GM19395 (cell line): ENCODE measurements at regions not wholly inside any gene's neighbourhood (a gene's known extent, or its start where the extent isn't known, plus 50 kb on each side); places are given as distances from the start of the nearest gene placed in this dataset.

Experiments
- ATAC-seq: cut with Tn5 transposase; IDR thresholded peaks from one replicate; pipeline ENCODE4 v1.9.1; 2021; ENCODE audit warnings: mild to moderate bottlenecking, moderate library complexity; ENCODE audit not compliant: unreplicated experiment

- no peak for ATAC-seq
Observed at GRCh38 chr4:166460769-166461550, 587.9 kb downstream of the TLL1 start.

GRCh38 chr4:166481055-166481454 is 608.0 kb downstream of the TLL1 start:
- no peak for ATAC-seq

- no peak for ATAC-seq
Observed at GRCh38 chr4:166481739-166482138, 608.7 kb downstream of the TLL1 start.

GRCh38 chr4:166482758-166483157 is 609.7 kb downstream of the TLL1 start:
- ATAC-seq: no peak

GRCh38 chr4:166491635-166492034 is 618.6 kb downstream of the TLL1 start:
- no peak for ATAC-seq

- no peak for ATAC-seq
Observed at GRCh38 chr4:166493924-166494345, 620.9 kb downstream of the TLL1 start.

- ATAC-seq: no peak
Observed at GRCh38 chr4:166498546-166498945, 625.5 kb downstream of the TLL1 start.

- ATAC-seq: no peak
Observed at GRCh38 chr4:166499820-166500219, 626.8 kb downstream of the TLL1 start.

- ATAC-seq: peak; percentile 86
Observed at GRCh38 chr4:166501941-166502382, 628.9 kb downstream of the TLL1 start.

GRCh38 chr4:166502660-166503059 is 629.6 kb downstream of the TLL1 start:
- no peak for ATAC-seq

- no peak for ATAC-seq
Observed at GRCh38 chr4:166506051-166506450, 633.0 kb downstream of the TLL1 start.

- ATAC-seq: no peak
Observed at GRCh38 chr4:166512267-166512666, 639.2 kb downstream of the TLL1 start.

- no peak for ATAC-seq
Observed at GRCh38 chr4:166518315-166518714, 645.3 kb downstream of the TLL1 start.

GRCh38 chr4:166518776-166519175 is 645.7 kb downstream of the TLL1 start:
- ATAC-seq: no peak

- ATAC-seq: no peak
Observed at GRCh38 chr4:166519774-166520173, 646.7 kb downstream of the TLL1 start.

- no peak for ATAC-seq
Observed at GRCh38 chr4:166527500-166527899, 654.5 kb downstream of the TLL1 start.

GRCh38 chr4:166531703-166532102 is 658.7 kb downstream of the TLL1 start:
- ATAC-seq: no peak

GRCh38 chr4:166535865-166536264 is 662.8 kb downstream of the TLL1 start:
- ATAC-seq: no peak

- no peak for ATAC-seq
Observed at GRCh38 chr4:166538491-166539005, 665.5 kb downstream of the TLL1 start.

GRCh38 chr4:166546009-166546408 is 673.0 kb downstream of the TLL1 start:
- no peak for ATAC-seq

- ATAC-seq: no peak
Observed at GRCh38 chr4:166577639-166578038, 656.7 kb downstream of the SPOCK3 start.

- no peak for ATAC-seq
Observed at GRCh38 chr4:166585491-166585890, 648.8 kb downstream of the SPOCK3 start.
